ENCODE measurements at regions not wholly inside any gene's neighbourhood (a gene's known extent, or its start where the extent isn't known, plus 50 kb on each side); places are given as distances from the start of the nearest gene placed in this dataset.

DNA sequence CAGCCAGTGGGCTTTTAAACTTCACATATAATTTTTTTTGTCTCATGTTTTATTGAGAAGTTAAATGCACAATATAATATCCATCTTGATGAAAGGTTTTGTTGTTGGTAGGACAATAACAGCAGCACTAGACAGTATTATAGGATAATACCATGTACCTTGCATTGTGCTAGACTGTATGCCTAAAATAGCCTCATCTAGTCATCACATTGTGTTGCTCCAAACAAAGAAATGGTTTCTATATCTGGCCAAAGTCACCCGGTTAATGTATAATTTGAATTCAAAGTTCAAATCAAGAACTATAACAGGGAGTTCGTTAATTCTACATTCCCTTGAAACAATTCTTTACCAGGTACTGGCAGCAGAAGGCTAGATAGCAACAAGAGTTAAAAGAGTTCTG, 104.9 kb downstream of the KCNJ2 start:
- no peaks in the 10 kb centered on the region for H3K36me3 ChIP-seq
- no peaks in the 10 kb centered on the region for H3K9me3 ChIP-seq
- intact Hi-C loops (cut with DNase I) = no loop called here
- no peak overlapping the region for H3K4me3 ChIP-seq
- H3K4me1 ChIP-seq (replicated peaks) = no peaks in the 10 kb centered on the region
- H3K27ac ChIP-seq = no peak overlapping the region
- DNase-seq (ENCODE audit: low spot score) = no peak
- TF ChIP-seq, protein P1, sequence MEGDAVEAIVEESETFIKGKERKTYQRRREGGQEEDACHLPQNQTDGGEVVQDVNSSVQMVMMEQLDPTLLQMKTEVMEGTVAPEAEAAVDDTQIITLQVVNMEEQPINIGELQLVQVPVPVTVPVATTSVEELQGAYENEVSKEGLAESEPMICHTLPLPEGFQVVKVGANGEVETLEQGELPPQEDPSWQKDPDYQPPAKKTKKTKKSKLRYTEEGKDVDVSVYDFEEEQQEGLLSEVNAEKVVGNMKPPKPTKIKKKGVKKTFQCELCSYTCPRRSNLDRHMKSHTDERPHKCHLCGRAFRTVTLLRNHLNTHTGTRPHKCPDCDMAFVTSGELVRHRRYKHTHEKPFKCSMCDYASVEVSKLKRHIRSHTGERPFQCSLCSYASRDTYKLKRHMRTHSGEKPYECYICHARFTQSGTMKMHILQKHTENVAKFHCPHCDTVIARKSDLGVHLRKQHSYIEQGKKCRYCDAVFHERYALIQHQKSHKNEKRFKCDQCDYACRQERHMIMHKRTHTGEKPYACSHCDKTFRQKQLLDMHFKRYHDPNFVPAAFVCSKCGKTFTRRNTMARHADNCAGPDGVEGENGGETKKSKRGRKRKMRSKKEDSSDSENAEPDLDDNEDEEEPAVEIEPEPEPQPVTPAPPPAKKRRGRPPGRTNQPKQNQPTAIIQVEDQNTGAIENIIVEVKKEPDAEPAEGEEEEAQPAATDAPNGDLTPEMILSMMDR (IDR thresholded peaks at IDR 0.05) = no peak
- TF ChIP-seq POLR2AphosphoS5 (IDR thresholded peaks at IDR 0.05) (no peak), POLR2A (IDR thresholded peaks at IDR 0.05) (no peak)
- 78% methylated on average over 2 of the region's 2 CpGs for WGBS
- no peaks in the 10 kb centered on the region for H3K27me3 ChIP-seq (replicated peaks; ENCODE audit: insufficient read depth)

DNA sequence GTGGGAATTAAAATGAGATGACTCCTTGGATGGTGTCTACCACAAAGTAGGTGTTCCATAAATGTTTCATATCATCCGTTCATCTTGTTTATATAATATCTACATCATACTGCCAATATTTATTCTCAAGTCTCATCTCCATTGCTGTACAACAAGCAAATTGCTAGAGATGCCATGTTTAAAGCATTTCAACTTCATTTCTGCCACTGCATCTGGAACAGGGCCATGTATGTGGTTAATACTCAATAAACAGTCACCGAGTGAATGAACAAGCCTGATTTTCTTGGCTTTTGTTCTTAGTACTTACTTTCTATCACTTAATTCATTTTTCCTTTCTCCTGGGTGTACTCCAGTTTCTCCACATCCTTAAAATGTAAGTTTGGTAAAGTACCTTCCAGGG, 107.6 kb downstream of the KCNJ2 start:
- TF ChIP-seq POLR2A (IDR thresholded peaks at IDR 0.05) (no peak), POLR2AphosphoS5 (IDR thresholded peaks at IDR 0.05) (no peak)
- TF ChIP-seq, protein P1 (IDR thresholded peaks at IDR 0.05) = no peak
- H3K27ac ChIP-seq = no peak overlapping the region
- intact Hi-C loops (cut with DNase I) = no loop called here
- no peak for DNase-seq (ENCODE audit: low spot score)
- H3K4me3 ChIP-seq = no peak overlapping the region
- H3K27me3 ChIP-seq (replicated peaks; ENCODE audit: insufficient read depth) = no peaks in the 10 kb centered on the region
- no peaks in the 10 kb centered on the region for H3K36me3 ChIP-seq
- no peaks in the 10 kb centered on the region for H3K4me1 ChIP-seq (replicated peaks)
- H3K9me3 ChIP-seq = no peaks in the 10 kb centered on the region
- WGBS = 27% methylated on average over 2 of the region's 2 CpGs

DNA sequence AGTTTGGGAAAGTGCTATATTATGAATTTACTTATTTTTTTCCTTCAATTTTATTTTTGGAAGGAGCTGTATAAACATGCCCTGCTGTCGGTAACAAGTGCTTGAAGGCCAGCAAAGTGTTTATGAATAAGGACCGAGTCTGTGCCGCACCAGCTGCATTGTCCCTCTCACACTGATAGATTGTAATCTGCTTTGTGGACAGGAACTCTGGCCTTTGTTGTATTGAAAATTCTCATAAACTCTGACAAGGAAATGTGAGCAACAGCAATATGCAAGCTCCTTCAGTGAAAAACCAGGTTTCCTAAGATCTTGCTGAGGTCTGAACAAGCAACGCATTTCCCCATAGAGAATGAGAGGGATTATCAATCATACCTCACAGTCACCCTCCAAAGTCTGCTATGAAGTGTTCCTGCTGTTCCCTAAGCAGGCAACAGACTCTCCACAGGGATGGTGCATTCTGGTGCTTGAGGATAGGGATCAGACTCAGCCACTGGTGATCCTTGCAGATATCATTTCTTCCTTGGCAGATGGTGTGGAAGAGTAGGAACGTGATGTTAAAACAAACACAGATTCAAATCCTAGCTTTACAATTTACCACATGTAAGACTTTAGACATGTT, 109.6 kb downstream of the KCNJ2 start:
- Histone ChIP-seq H3K36me3 (no peaks in the 10 kb centered on the region), H3K27ac (no peak overlapping the region), H3K4me3 (no peak overlapping the region), H3K4me1 (replicated peaks) (no peaks in the 10 kb centered on the region), H3K27me3 (replicated peaks; ENCODE audit: insufficient read depth) (no peaks in the 10 kb centered on the region), H3K9me3 (no peaks in the 10 kb centered on the region)
- no peak for DNase-seq (ENCODE audit: low spot score)
- intact Hi-C loops (cut with DNase I) = no loop called here
- 14% methylated on average over 5 of the region's 5 CpGs for WGBS
- TF ChIP-seq POLR2AphosphoS5 (IDR thresholded peaks at IDR 0.05) = no peak
- TF ChIP-seq, protein P1 (IDR thresholded peaks at IDR 0.05) = no peak
- TF ChIP-seq POLR2A (IDR thresholded peaks at IDR 0.05) = no peak

DNA sequence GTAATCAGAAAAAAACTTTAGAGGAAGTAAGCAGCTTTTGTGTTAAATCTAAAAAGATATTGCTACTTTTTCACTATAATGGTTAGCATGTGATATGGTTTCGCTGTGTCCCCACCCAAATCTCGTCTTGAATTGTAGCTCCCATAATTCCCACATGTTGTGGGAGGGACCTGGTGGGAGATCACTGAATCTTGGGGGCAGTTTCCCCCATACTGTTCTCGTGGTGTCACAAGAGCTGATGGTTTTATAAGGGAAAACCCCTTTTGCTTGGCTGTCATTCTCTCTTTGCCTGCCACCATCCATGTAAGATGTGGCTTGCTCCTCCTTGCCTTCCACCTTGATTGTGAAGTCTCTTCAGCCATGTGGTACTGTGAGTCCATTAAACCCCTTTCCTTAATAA, 117.1 kb downstream of the KCNJ2 start:
- TF ChIP-seq, protein P1 (IDR thresholded peaks at IDR 0.05) = no peak
- TF ChIP-seq POLR2AphosphoS5 (IDR thresholded peaks at IDR 0.05) (no peak), POLR2A (IDR thresholded peaks at IDR 0.05) (no peak)
- Histone ChIP-seq H3K9me3 (no peaks in the 10 kb centered on the region), H3K27ac (no peak overlapping the region), H3K27me3 (replicated peaks; ENCODE audit: insufficient read depth) (no peaks in the 10 kb centered on the region), H3K4me1 (replicated peaks) (no peaks in the 10 kb centered on the region), H3K36me3 (no peaks in the 10 kb centered on the region), H3K4me3 (no peak overlapping the region)
- intact Hi-C loops (cut with DNase I) = no loop called here
- no peak for DNase-seq (ENCODE audit: low spot score)
- WGBS = 86% methylated on average over 3 of the region's 3 CpGs

DNA sequence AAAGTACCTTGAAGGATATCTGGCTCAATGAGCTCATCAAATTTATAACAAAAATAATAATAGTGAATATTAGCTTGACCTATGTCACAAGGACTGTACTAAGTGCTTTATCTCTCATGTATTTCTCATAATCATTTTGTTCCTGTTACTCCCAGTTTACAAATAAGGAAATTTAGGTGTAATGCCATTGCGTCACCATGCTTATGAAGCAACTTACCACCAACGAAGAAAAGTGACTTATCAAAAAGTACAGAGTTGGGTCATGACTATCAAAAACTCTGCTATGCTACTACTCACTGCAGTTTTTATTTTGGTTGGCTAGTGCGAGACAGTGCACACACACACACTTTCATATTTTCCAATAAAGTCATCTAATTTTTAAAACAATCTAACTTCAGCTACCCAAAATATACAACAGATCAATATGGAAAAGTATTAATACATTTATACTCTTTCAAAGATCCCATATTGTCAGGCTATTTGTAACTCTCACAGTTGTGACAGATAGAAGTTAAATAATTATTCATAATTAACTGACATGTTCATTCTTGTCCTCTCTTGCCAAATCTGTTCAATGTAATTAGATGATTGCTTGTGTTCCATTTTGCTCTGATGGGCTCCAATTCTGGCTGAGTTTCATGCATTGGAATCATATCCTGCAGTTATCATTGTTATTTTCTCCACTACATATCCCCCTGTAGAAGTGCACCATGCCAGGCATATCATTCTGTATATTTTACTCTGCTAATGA, 119.4 kb downstream of the KCNJ2 start:
- DNase-seq (ENCODE audit: low spot score) = no peak
- 90% methylated on average over 3 of the region's 3 CpGs for WGBS
- H3K9me3 ChIP-seq = no peaks in the 10 kb centered on the region
- no peak overlapping the region for H3K4me3 ChIP-seq
- intact Hi-C loops (cut with DNase I) = no loop called here
- no peaks in the 10 kb centered on the region for H3K27me3 ChIP-seq (replicated peaks; ENCODE audit: insufficient read depth)
- no peak overlapping the region for H3K27ac ChIP-seq
- H3K4me1 ChIP-seq (replicated peaks) = no peaks in the 10 kb centered on the region
- no peaks in the 10 kb centered on the region for H3K36me3 ChIP-seq
- TF ChIP-seq POLR2A (IDR thresholded peaks at IDR 0.05) (no peak), POLR2AphosphoS5 (IDR thresholded peaks at IDR 0.05) (no peak)
- TF ChIP-seq, protein P1 (IDR thresholded peaks at IDR 0.05) = no peak
